Activated T-cell treated with anti-CD3 and anti-CD28 coated beads, Interleukin-2, amount 50 U/mL, for 72 hours (primary cell): ENCODE measurements at regions not wholly inside any gene's neighbourhood (a gene's known extent, or its start where the extent isn't known, plus 50 kb on each side); places are given as distances from the start of the nearest gene placed in this dataset.

Experiments
- ATAC-seq, 2 donors: fragments of 150-1000 bp; cut with Tn5 transposase; replicated peaks in 1 of 2; 2 replicates each; pipeline ENCODE4 v1.10.0; 2021; ENCODE audit warnings: moderate library complexity in 2 of 2, mild to moderate bottlenecking in 1 of 2
- DNase-seq, 2 donors: peaks; one replicate each; pipeline ENCODE4 v3.0.0; 2021 to 2022; ENCODE audit warnings: mixed read lengths in 1 of 2
- H3K27ac Mint-ChIP-seq: one replicate; pipeline ENCODE4 v1.8.0; 2022; ENCODE audit warnings: mild to moderate bottlenecking, moderate library complexity, mixed read lengths
- H3K27me3 Mint-ChIP-seq: one replicate; pipeline ENCODE4 v1.8.0; 2022; ENCODE audit warnings: low read depth, mixed read lengths
- H3K36me3 Mint-ChIP-seq, 2 donors: one replicate each; pipeline ENCODE4 v1.8.0; 2022; ENCODE audit warnings: mixed read lengths in 2 of 2, mild to moderate bottlenecking in 1 of 2; ENCODE audit not compliant: insufficient read depth in 2 of 2
- H3K4me1 Mint-ChIP-seq: one replicate; pipeline ENCODE4 v1.8.0; 2022; ENCODE audit warnings: low read depth, mixed read lengths
- H3K4me3 Mint-ChIP-seq, 2 donors: one replicate each; pipeline ENCODE4 v1.8.0; 2022; ENCODE audit warnings: mild to moderate bottlenecking in 2 of 2, mixed read lengths in 2 of 2, moderate library complexity in 2 of 2
- H3K9me3 Mint-ChIP-seq, 2 donors: one replicate each; pipeline ENCODE4 v1.8.0; 2022; ENCODE audit warnings: mixed read lengths in 2 of 2

DNA sequence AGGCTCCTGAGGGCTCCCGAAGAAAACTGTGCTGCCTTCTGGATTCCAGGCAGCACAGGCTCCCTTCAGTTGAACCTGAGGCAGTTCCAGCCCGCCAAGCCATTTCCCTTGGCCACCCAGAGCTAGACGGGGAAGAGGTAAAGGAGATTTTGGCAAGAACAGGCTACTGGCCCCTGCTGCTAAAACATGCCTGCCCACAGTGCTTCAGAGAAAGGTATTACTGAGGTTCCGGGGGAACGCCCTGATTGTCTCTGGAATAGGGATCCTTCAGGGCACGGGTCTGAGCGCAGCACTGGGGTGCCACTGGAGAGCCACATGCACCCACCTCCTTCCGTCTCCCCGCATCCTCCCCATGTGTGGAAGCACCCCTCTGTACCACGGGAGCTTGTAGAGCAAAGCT is 247.4 kb downstream of the BAMBI start:
- no peak for ATAC-seq
- H3K9me3 Mint-ChIP-seq = no peaks in the 10 kb centered on the region
- no peaks in the 10 kb centered on the region for H3K36me3 Mint-ChIP-seq

DNA sequence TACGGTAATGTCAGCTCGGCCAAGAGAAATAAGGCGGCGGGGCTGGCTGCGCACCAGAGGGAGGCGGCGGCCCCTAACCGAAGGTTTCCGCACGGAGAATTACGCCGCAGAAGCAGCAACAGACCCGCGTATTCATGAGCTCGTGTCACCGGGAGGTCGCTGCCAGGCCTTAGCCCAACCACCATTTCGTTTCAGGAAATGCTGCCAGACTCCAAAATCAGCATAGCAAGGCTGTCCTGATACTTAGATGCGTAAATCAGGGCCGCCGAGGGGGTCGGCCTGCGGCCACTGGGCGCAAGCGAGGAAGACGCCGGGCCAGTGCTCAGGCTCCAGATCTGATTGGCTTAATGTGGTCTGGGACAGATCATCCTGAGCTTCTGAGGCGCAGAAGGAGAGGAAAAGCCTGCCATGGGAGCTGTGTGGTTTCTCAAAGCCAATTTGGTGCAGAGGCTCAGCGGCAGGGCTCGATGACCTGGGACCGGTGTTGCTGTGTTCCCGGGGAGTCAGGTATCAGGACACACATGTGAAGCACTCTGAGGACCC is 247.9 kb downstream of the BAMBI start:
- no peak overlapping the region for H3K27ac Mint-ChIP-seq

More for the DNA sequence above, 247.4 kb downstream of the BAMBI start:
- Mint-ChIP-seq H3K27me3 (peaks cover 20% of the 10 kb centered on the region), H3K27ac (no peak overlapping the region), H3K4me3 (no peak overlapping the region), H3K4me1 (no peaks in the 10 kb centered on the region)
- DNase-seq = no peak

GRCh38 chr10:28926932-28927331 is 249.6 kb downstream of the BAMBI start:
- ATAC-seq = no peak

More for the DNA sequence above, 247.9 kb downstream of the BAMBI start:
- H3K4me1 Mint-ChIP-seq = no peaks in the 10 kb centered on the region
- DNase-seq (no peak), ATAC-seq (no peak)
- H3K36me3 Mint-ChIP-seq = no peaks in the 10 kb centered on the region
- no peaks in the 10 kb centered on the region for H3K9me3 Mint-ChIP-seq
- peaks cover 20% of the 10 kb centered on the region for H3K27me3 Mint-ChIP-seq
- no peak overlapping the region for H3K4me3 Mint-ChIP-seq

DNA sequence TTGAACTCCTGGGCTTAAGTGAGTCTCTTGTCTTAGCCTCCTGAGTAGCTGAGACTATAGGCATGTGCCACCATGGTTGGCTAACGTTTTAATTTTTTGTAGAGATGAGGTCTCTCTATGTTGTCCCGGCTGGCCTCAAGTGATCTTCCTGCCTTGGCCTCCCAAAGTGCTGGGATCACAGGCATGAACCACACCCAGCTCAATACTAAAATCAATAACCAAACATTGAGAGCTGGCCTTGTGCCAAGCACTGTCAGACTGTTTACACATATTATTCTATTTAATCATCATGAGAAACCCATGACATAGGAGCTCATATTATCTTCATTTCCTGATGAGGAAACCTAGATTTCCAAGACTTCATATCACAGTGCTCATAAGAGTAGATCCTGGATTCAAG is 251.2 kb downstream of the BAMBI start:
- no peak for ATAC-seq

More at GRCh38 chr10:28926932-28927331, 249.6 kb downstream of the BAMBI start:
- Mint-ChIP-seq H3K4me3 (no peak overlapping the region), H3K4me1 (no peaks in the 10 kb centered on the region), H3K27me3 (peaks cover 20% of the 10 kb centered on the region), H3K36me3 (no peaks in the 10 kb centered on the region), H3K9me3 (no peaks in the 10 kb centered on the region), H3K27ac (no peak overlapping the region)
- DNase-seq = no peak

GRCh38 chr10:28929942-28930341 is 252.6 kb downstream of the BAMBI start:
- Mint-ChIP-seq H3K4me1 (no peaks in the 10 kb centered on the region), H3K36me3 (no peaks in the 10 kb centered on the region), H3K4me3 (no peak overlapping the region), H3K27me3 (peaks cover 18% of the 10 kb centered on the region), H3K27ac (no peak overlapping the region), H3K9me3 (no peaks in the 10 kb centered on the region)
- no peak for ATAC-seq
- no peak for DNase-seq

More for the DNA sequence above, 251.2 kb downstream of the BAMBI start:
- DNase-seq = no peak
- H3K4me1 Mint-ChIP-seq = no peaks in the 10 kb centered on the region
- no peak overlapping the region for H3K4me3 Mint-ChIP-seq
- H3K36me3 Mint-ChIP-seq = no peaks in the 10 kb centered on the region
- peaks cover 20% of the 10 kb centered on the region for H3K27me3 Mint-ChIP-seq
- H3K27ac Mint-ChIP-seq = no peak overlapping the region
- H3K9me3 Mint-ChIP-seq = no peaks in the 10 kb centered on the region

DNA sequence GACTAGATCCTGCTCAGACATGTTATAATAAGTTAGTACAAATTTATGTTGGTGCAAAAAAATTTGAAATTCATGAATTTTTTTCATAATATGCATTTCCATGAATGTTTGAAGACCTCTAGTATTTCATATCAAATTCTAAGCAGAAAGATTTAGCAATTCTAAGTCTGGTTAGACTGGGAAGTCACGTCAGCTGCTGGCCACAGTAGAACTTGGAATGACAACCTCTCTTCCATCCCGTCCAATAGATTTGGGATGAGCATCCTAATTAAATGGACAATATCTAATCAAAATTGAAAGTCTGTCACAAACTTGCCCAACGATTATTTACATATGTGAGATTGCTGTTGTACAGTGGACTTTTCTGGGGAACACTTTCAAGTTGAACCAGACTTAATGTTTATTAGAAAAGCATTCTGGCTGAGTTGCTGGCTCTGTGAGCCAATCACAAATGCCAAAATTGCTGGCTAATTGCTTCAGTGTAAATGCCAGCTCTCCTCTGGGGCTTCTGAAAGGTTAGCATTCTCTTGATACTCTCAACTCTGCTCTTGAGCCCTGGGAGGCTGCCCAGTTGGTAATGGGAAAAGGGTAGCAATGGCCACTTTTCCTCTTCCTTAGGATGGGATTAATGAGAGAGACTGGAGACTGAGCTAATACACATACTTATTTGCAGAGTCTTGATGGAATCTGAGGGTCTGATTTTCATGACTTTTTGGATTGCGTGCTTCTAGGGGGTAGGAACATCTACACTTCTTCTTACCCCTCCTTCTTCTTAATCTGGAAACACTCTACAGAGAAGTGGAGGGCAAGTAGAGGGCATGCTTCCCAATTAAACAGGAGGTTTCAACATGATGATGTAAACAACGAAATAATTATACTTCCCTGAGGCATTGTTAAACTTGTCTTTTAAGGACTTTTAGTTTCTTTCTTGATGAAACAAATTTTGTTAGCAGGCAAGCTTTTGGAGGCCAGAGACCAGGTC is 253.5 kb downstream of the BAMBI start:
- no peaks in the 10 kb centered on the region for H3K36me3 Mint-ChIP-seq
- H3K27ac Mint-ChIP-seq = no peak overlapping the region
- H3K4me3 Mint-ChIP-seq = no peak overlapping the region
- H3K27me3 Mint-ChIP-seq = peaks cover 9% of the 10 kb centered on the region
- ATAC-seq (no peak), DNase-seq (no peak)
- H3K4me1 Mint-ChIP-seq = no peaks in the 10 kb centered on the region
- no peaks in the 10 kb centered on the region for H3K9me3 Mint-ChIP-seq

DNA sequence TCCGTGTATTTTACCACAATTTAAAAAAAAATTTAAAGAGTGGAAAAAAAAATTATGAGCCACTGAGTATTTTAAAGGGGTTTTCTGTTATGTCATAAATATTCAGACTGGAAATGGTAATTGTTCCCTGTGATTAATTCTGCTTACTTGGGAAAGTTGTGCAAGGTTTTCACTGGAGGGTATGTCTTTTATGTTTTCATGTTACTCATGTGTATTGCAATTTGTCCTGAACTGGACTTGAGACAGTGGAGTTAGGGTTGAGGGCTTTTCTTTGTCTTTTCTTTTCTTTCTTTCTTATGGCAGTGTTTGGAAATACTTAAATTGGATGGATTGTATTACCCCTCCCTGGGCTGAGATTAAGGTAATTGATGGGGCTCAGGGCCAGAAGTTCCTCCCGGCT is 257.7 kb downstream of the BAMBI start:
- H3K27ac Mint-ChIP-seq = no peak overlapping the region
- no peaks in the 10 kb centered on the region for H3K4me1 Mint-ChIP-seq
- H3K36me3 Mint-ChIP-seq = no peaks in the 10 kb centered on the region
- DNase-seq (no peak), ATAC-seq (no peak)
- H3K27me3 Mint-ChIP-seq = no peaks in the 10 kb centered on the region
- no peaks in the 10 kb centered on the region for H3K9me3 Mint-ChIP-seq
- no peak overlapping the region for H3K4me3 Mint-ChIP-seq

DNA sequence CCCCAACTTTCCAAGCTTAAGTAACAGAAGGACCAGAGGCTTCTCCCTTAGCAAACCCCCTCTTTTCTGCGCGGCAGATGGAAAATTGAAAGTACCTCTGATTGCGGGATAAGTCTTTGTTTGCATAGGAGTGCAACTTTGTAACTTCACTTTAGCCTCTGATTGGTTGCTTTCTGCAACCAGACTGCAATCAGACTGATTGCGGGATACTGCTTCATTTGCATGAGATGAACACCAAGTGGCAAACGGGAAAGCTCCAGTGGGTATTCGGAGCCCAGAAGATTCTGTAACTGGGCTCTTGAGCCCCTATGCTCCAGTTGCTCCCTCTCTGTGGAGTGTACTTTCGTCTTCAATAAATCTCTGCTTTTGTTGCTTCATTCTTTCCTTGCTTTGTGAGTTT is 260.6 kb downstream of the BAMBI start:
- H3K27ac Mint-ChIP-seq = no peak overlapping the region
- no peaks in the 10 kb centered on the region for H3K9me3 Mint-ChIP-seq
- no peaks in the 10 kb centered on the region for H3K27me3 Mint-ChIP-seq
- DNase-seq = no peak
- no peaks in the 10 kb centered on the region for H3K36me3 Mint-ChIP-seq
- H3K4me3 Mint-ChIP-seq = no peak overlapping the region
- no peak for ATAC-seq
- no peaks in the 10 kb centered on the region for H3K4me1 Mint-ChIP-seq

- H3K27me3 Mint-ChIP-seq = no peaks in the 10 kb centered on the region
- no peaks in the 10 kb centered on the region for H3K36me3 Mint-ChIP-seq
- no peaks in the 10 kb centered on the region for H3K9me3 Mint-ChIP-seq
- no peak overlapping the region for H3K4me3 Mint-ChIP-seq
- ATAC-seq (no peak), DNase-seq (no peak)
- H3K27ac Mint-ChIP-seq = no peak overlapping the region
- H3K4me1 Mint-ChIP-seq = no peaks in the 10 kb centered on the region
These were observed 261.4 kb downstream of the BAMBI start for GRCh38 chr10:28938745-28939144.

DNA sequence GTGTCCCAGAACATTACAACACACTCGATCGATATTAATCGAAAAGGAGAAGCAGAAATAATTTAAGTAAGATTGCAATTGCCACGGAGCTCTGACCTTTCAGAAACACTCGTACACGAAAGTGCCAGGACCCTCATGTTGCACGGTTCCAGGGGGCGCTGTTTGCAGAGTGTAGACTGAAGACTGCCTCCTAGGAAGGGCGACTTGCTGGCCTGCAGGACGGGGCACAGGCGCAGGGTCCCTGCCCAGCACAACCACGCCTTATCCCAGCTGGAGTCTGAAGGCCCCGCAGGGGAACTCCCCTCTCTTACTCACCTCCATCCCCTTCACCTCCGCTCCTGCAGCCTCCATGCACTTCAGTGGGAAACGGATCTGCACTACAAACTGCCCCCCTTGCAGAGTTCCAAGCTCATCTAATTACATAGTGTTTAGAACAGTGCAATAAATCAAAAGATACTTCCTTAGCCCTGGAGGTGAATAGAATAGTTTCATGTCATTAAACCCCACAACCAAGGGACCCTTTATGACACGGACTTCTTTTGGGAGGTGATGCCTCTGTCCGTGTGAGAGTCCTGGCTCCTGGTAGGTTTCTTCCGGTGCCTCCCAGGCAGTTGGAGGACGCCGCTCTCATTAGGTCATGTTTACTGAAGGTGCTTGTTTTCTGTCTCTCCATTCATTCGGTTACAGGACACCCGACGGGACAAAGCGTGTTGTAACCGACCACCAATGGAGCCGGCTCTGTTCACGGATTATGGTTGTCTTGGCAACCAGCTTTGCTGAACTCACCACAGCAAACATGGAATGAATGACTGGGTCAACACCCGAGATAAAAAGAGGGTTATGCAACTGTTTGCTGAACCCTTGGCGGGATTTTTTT is 262.2 kb downstream of the BAMBI start:
- no peaks in the 10 kb centered on the region for H3K4me1 Mint-ChIP-seq
- H3K36me3 Mint-ChIP-seq = no peaks in the 10 kb centered on the region
- no peak for ATAC-seq
- no peak overlapping the region for H3K4me3 Mint-ChIP-seq
- DNase-seq = no peak
- H3K27ac Mint-ChIP-seq = no peak overlapping the region
- no peaks in the 10 kb centered on the region for H3K27me3 Mint-ChIP-seq
- H3K9me3 Mint-ChIP-seq = no peaks in the 10 kb centered on the region

DNA sequence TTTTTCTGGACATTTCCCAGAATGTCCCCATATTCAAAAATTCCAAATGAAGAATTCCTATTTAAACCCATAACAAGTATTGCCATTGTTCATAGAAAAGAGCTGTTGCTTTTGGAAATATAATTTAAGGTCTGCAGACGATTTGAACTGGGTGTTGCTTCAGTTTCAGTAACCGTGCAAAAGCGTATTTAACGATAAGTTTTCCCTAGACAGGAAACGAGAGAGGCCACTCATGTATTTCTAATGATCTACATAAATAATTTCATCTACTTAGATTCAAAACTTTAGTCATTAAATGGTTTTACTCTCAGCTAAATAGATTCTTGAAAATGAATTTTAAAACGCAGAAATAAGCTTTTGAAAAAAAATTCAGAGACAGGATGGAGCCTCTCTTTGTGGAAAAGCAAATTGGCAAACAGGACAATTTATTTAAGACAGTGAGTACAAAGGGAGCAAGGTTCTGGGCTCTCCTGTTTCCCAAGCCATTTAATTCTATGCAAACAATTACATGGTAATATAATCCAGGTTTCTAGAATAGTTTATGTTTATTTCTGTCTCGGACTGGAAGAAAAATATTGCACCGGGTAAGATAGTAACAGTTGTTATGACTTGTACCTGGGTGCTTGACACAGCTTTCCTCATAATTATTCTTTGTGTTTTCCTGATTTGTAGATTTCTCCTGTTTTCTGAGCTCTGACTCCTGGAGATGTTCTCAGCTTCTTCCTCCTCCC is 263.0 kb downstream of the BAMBI start:
- H3K4me1 Mint-ChIP-seq = no peaks in the 10 kb centered on the region
- ATAC-seq = no peak
- no peak overlapping the region for H3K27ac Mint-ChIP-seq
- H3K4me3 Mint-ChIP-seq = no peak overlapping the region
- no peaks in the 10 kb centered on the region for H3K27me3 Mint-ChIP-seq
- H3K9me3 Mint-ChIP-seq = peaks cover 0 to 5% of the 10 kb centered on the region in 2 donors
- peaks cover 0 to 2% of the 10 kb centered on the region in 2 donors for H3K36me3 Mint-ChIP-seq
- DNase-seq = no peak

DNA sequence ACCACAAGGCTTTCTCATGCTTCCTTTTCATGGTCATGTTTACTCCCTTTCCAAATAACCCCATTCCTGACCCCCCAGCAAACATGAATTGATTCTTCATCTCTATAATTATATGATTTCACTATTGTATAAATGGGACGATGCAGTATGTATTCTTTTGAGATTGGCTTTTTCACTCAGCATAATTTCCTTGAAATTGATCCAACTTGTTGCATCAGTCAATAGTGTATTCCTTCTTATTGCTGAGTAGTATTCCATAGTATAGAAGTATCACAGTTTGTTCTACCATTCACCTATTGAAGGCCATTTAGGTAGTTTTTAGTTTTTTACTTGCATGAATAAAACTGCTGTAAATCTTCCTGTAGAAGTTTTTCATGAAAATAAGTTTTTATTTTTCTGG is 264.7 kb downstream of the BAMBI start:
- ATAC-seq = no peak
- Mint-ChIP-seq H3K9me3 (peaks cover 0 to 8% of the 10 kb centered on the region in 2 donors), H3K36me3 (peaks cover 0 to 2% of the 10 kb centered on the region in 2 donors), H3K4me1 (no peaks in the 10 kb centered on the region), H3K27ac (no peak overlapping the region), H3K27me3 (no peaks in the 10 kb centered on the region), H3K4me3 (no peak overlapping the region)
- no peak for DNase-seq
